Panc1 (cell line): ENCODE measurements at regions not wholly inside any gene's neighbourhood (a gene's known extent, or its start where the extent isn't known, plus 50 kb on each side); places are given as distances from the start of the nearest gene placed in this dataset.

ENCODE experiments used
- ATAC-seq: fragments of 200-7000 bp; cut with Tn5 transposase; 2 replicates; pipeline ENCODE4 v1.9.1; 2020; ENCODE audit warnings: mild to moderate bottlenecking, moderate library complexity
- BruUV-seq: library from RNA; stranded (reverse); fragments of 400-500 nt; replicated peaks from 2 replicates; lab custom pipeline; 2021; lab: Mats Ljungman, UMichigan
- CTCF ChIA-PET: fragments of 300-600 bp; sonication (Branson Sonifier 250); formaldehyde crosslinking; loops from one replicate; lab custom pipeline; 2022; ENCODE audit warnings: antibody characterized with exemption; lab: Charles Lee
- POLR2A ChIA-PET: fragments of 300-600 bp; sonication (Branson Sonifier 250); formaldehyde crosslinking; loops from one replicate; lab custom pipeline; 2022; ENCODE audit warnings: antibody characterized with exemption; lab: Charles Lee
- DNase-seq: peaks from one replicate; pipeline ENCODE4 v3.0.0-alpha.2; 2010; ENCODE audit warnings: low read depth, low spot score
- H3K27ac ChIP-seq: 2 replicates; pipeline ENCODE4 v1.5.1; 2011; ENCODE audit warnings: mild to moderate bottlenecking, low read length, inconsistent platforms
- H3K27me3 ChIP-seq: fragments of 200-500 bp; sonication (Bioruptor generic); 2 replicates; pipeline ENCODE4 v1.6.0; 2014; ENCODE audit warnings: low read length, inconsistent platforms; ENCODE audit not compliant: control insufficient read depth, insufficient read depth
- H3K36me3 ChIP-seq: fragments of 200-500 bp; sonication (Bioruptor generic); 2 replicates; pipeline ENCODE4 v1.5.1; 2014; ENCODE audit warnings: inconsistent platforms, mild to moderate bottlenecking, low read length, moderate library complexity; ENCODE audit not compliant: control insufficient read depth, insufficient read depth
- H3K4me1 ChIP-seq: 2 replicates; pipeline ENCODE4 v1.5.1; 2011; ENCODE audit warnings: inconsistent platforms, mild to moderate bottlenecking, low read length, moderate library complexity; ENCODE audit not compliant: control insufficient read depth, insufficient read depth
- H3K4me3 ChIP-seq, 2 experiments: 2 replicates each; pipeline ENCODE4 v1.5.1; 2011 to 2012; ENCODE audit warnings: low read depth in 2 of 2, low read length in 2 of 2, mild to moderate bottlenecking in 2 of 2, inconsistent platforms in 1 of 2, moderate library complexity in 1 of 2
- H3K9me3 ChIP-seq: fragments of 200-500 bp; sonication (Bioruptor generic); 2 replicates; pipeline ENCODE4 v1.5.1; 2014; ENCODE audit warnings: low read depth, mild to moderate bottlenecking, inconsistent platforms, low read length, moderate library complexity; ENCODE audit not compliant: control insufficient read depth, insufficient read depth
- CTCF ChIP-seq: fragments of 450-650 bp; IDR thresholded peaks from 2 replicates; pipeline ENCODE4 v1.5.1; 2017; ENCODE audit warnings: mild to moderate bottlenecking
- POLR2AphosphoS5 ChIP-seq: IDR thresholded peaks from 2 replicates; pipeline ENCODE4 v1.6.1; 2012; ENCODE audit warnings: mild to moderate bottlenecking, low read depth, low read length, moderate library complexity
- REST ChIP-seq, 2 experiments: IDR thresholded peaks; 2 replicates each; pipeline ENCODE4 v1.6.1; 2011 to 2012; ENCODE audit warnings: low read depth in 2 of 2, control low read depth in 1 of 2, low read length in 1 of 2, mild to moderate bottlenecking in 1 of 2, moderate library complexity in 1 of 2; ENCODE audit not compliant: insufficient read depth in 1 of 2
- SIN3A ChIP-seq: IDR thresholded peaks from 2 replicates; pipeline ENCODE4 v1.6.1; 2012; ENCODE audit warnings: low read depth, mild to moderate bottlenecking, low read length, moderate library complexity, borderline replicate concordance; ENCODE audit not compliant: insufficient read depth
- TCF7L2 ChIP-seq: IDR thresholded peaks from 2 replicates; pipeline ENCODE4 v1.6.1; 2011; ENCODE audit warnings: mild to moderate bottlenecking, low read depth, low read length, inconsistent platforms
- in situ Hi-C: cut with HindIII; loops from 2 replicates; pipeline ENCODE4 v1.10.0; 2016; ENCODE audit warnings: low sequenced_read_pairs, low pct_unique_long_range_greater_than_20kb
- intact Hi-C: fragments of 100-400 bp; cut with micrococcal nuclease; formaldehyde crosslinking; loops from one replicate; pipeline ENCODE4 v1.10.0; 2022; ENCODE audit not compliant: unreplicated experiment

- in situ Hi-C loops, result no loop called here
- H3K4me1 ChIP-seq, result no peaks in the 10 kb centered on the region
- no peak for DNase-seq
- POLR2A ChIA-PET, result no interaction called here
- BruUV-seq, result no TSS peak
- CTCF ChIA-PET, result no interaction called here
- ATAC-seq, result no peak
- H3K27ac ChIP-seq, result no peak overlapping the region
- TF ChIP-seq CTCF (no peak), SIN3A (no peak), REST (IDR thresholded peaks at IDR 0.05; ENCODE audit: insufficient read depth in 1 of 2, low read depth in 2 of 2, low read length in 1 of 2) (no peak)
- no peaks in the 10 kb centered on the region for H3K36me3 ChIP-seq
- intact Hi-C loops, result no loop called here
- no peaks in the 10 kb centered on the region for H3K9me3 ChIP-seq
- H3K27me3 ChIP-seq, result no peaks in the 10 kb centered on the region
- H3K4me3 ChIP-seq, result no peak overlapping the region
Measured at GRCh38 chr3:70853161-70853944, 540.9 kb upstream of the MDFIC2 start.

- no peaks in the 10 kb centered on the region for H3K9me3 ChIP-seq
- H3K4me3 ChIP-seq, result no peak overlapping the region
- in situ Hi-C loops (no loop called here), intact Hi-C loops (no loop called here)
- TF ChIP-seq POLR2AphosphoS5 (no peak), REST (IDR thresholded peaks at IDR 0.05; ENCODE audit: insufficient read depth in 1 of 2, low read depth in 2 of 2, low read length in 1 of 2) (no peak), TCF7L2 (no peak), SIN3A (no peak)
- H3K27ac ChIP-seq, result no peak overlapping the region
- no peaks in the 10 kb centered on the region for H3K36me3 ChIP-seq
- no peaks in the 10 kb centered on the region for H3K4me1 ChIP-seq
- no TSS peak for BruUV-seq
- DNase-seq, result peak; percentile 24
- no peaks in the 10 kb centered on the region for H3K27me3 ChIP-seq
- POLR2A ChIA-PET, result no interaction called here
- CTCF ChIA-PET, result no interaction called here
- ATAC-seq, result no peak
Measured at GRCh38 chr3:70849911-70850699, 537.7 kb upstream of the MDFIC2 start.
